ENCODE measurements at regions not wholly inside any gene's neighbourhood (a gene's known extent, or its start where the extent isn't known, plus 50 kb on each side); places are given as distances from the start of the nearest gene placed in this dataset.

GRCh38 chr12:127307528-127307927 is 959.4 kb upstream of the TMEM132C start:
- H3K4me3 ChIP-seq = no peak overlapping the region
- no peak for DNase-seq (ENCODE audit: low spot score)
- no peaks in the 10 kb centered on the region for H3K27me3 ChIP-seq (replicated peaks; ENCODE audit: insufficient read depth)
- WGBS = 84% methylated on average over 6 of the region's 6 CpGs
- H3K36me3 ChIP-seq = no peaks in the 10 kb centered on the region
- intact Hi-C loops (cut with DNase I) = no loop called here
- H3K9me3 ChIP-seq = no peaks in the 10 kb centered on the region
- no peaks in the 10 kb centered on the region for H3K4me1 ChIP-seq (replicated peaks)
- TF ChIP-seq CTCF (IDR thresholded peaks at IDR 0.05) (no peak), POLR2A (IDR thresholded peaks at IDR 0.05) (no peak), POLR2AphosphoS5 (IDR thresholded peaks at IDR 0.05) (no peak)
- H3K27ac ChIP-seq = no peak overlapping the region

GRCh38 chr12:127308148-127308547 is 958.8 kb upstream of the TMEM132C start:
- H3K27ac ChIP-seq = no peak overlapping the region
- no peaks in the 10 kb centered on the region for H3K27me3 ChIP-seq (replicated peaks; ENCODE audit: insufficient read depth)
- no peak overlapping the region for H3K4me3 ChIP-seq
- 85% methylated on average over 1 of the region's 1 CpG for WGBS
- no peaks in the 10 kb centered on the region for H3K4me1 ChIP-seq (replicated peaks)
- intact Hi-C loops (cut with DNase I) = no loop called here
- DNase-seq (ENCODE audit: low spot score) = no peak
- TF ChIP-seq CTCF (IDR thresholded peaks at IDR 0.05) = no peak
- TF ChIP-seq POLR2AphosphoS5 (IDR thresholded peaks at IDR 0.05) = no peak
- TF ChIP-seq POLR2A (IDR thresholded peaks at IDR 0.05) = no peak
- no peaks in the 10 kb centered on the region for H3K9me3 ChIP-seq
- no peaks in the 10 kb centered on the region for H3K36me3 ChIP-seq

DNA sequence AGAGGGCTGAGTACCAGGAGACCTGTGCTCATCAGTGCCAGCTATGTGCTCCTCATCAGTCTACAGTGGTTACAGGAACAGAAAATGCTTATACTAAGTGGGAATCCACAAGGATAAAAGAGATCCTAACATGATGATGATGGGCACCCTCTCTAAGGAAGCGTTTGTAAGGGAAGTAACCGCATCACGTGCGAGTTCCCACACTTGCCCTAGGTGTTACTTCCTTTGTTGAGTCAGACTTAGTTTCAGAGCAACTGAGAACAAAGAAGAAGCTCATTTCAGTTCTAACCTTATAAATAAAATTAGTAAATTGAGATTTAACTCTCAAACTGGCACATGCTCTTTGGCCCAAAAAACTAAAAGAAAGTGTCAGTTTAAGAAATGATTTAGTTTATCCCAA is 956.4 kb upstream of the TMEM132C start:
- Histone ChIP-seq H3K9me3 (no peaks in the 10 kb centered on the region), H3K4me1 (replicated peaks) (no peaks in the 10 kb centered on the region), H3K36me3 (no peaks in the 10 kb centered on the region), H3K27ac (no peak overlapping the region), H3K4me3 (no peak overlapping the region), H3K27me3 (replicated peaks; ENCODE audit: insufficient read depth) (no peaks in the 10 kb centered on the region)
- DNase-seq (ENCODE audit: low spot score) = no peak
- 81% methylated on average over 4 of the region's 4 CpGs for WGBS
- intact Hi-C loops (cut with DNase I) = no loop called here
- TF ChIP-seq POLR2A (IDR thresholded peaks at IDR 0.05) (no peak), POLR2AphosphoS5 (IDR thresholded peaks at IDR 0.05) (no peak), CTCF (IDR thresholded peaks at IDR 0.05) (no peak)

GRCh38 chr12:127311720-127312364 is 955.1 kb upstream of the TMEM132C start:
- no peak for DNase-seq (ENCODE audit: low spot score)
- TF ChIP-seq CTCF (IDR thresholded peaks at IDR 0.05) = no peak
- TF ChIP-seq POLR2AphosphoS5 (IDR thresholded peaks at IDR 0.05) = no peak
- no peak for TF ChIP-seq POLR2A (IDR thresholded peaks at IDR 0.05)
- Histone ChIP-seq H3K27ac (no peak overlapping the region), H3K27me3 (replicated peaks; ENCODE audit: insufficient read depth) (no peaks in the 10 kb centered on the region), H3K9me3 (no peaks in the 10 kb centered on the region), H3K4me1 (replicated peaks) (no peaks in the 10 kb centered on the region), H3K4me3 (no peak overlapping the region), H3K36me3 (no peaks in the 10 kb centered on the region)
- intact Hi-C loops (cut with DNase I) = no loop called here
- 75% methylated on average over 6 of the region's 6 CpGs for WGBS

DNA sequence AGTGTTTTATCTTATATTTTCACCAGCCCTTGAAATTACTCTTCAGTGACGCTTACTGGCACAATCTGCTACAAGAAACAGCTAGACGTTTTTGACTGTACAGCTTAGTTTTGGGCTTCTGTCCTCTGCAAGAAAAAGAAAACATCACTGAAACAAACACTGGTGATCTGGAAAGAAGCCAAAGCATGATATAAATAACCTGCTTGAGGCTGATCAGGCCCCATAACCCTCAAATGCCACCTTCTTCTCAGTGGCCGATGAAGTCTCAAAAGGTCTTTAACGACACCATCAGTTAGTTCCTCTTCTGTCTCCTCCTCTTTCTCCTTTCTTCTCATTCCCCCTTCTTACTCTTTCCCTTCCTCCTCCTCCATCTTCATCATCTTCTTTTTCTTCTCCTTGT is 942.3 kb upstream of the TMEM132C start:
- intact Hi-C loops (cut with DNase I) = no loop called here
- no peak overlapping the region for H3K4me3 ChIP-seq
- no peak for TF ChIP-seq POLR2AphosphoS5 (IDR thresholded peaks at IDR 0.05)
- TF ChIP-seq POLR2A (IDR thresholded peaks at IDR 0.05) = no peak
- TF ChIP-seq CTCF (IDR thresholded peaks at IDR 0.05) = no peak

More for the DNA sequence above, 942.3 kb upstream of the TMEM132C start:
- Histone ChIP-seq H3K36me3 (no peaks in the 10 kb centered on the region), H3K27ac (no peak overlapping the region), H3K9me3 (no peaks in the 10 kb centered on the region), H3K4me1 (replicated peaks) (no peaks in the 10 kb centered on the region), H3K27me3 (replicated peaks; ENCODE audit: insufficient read depth) (no peaks in the 10 kb centered on the region)
- DNase-seq (ENCODE audit: low spot score) = no peak
- 65% methylated on average over 4 of the region's 4 CpGs for WGBS

Measured in prostate gland (tissue), 2 donors.